ENCODE measurements at regions not wholly inside any gene's neighbourhood (a gene's known extent, or its start where the extent isn't known, plus 50 kb on each side); places are given as distances from the start of the nearest gene placed in this dataset.

DNA sequence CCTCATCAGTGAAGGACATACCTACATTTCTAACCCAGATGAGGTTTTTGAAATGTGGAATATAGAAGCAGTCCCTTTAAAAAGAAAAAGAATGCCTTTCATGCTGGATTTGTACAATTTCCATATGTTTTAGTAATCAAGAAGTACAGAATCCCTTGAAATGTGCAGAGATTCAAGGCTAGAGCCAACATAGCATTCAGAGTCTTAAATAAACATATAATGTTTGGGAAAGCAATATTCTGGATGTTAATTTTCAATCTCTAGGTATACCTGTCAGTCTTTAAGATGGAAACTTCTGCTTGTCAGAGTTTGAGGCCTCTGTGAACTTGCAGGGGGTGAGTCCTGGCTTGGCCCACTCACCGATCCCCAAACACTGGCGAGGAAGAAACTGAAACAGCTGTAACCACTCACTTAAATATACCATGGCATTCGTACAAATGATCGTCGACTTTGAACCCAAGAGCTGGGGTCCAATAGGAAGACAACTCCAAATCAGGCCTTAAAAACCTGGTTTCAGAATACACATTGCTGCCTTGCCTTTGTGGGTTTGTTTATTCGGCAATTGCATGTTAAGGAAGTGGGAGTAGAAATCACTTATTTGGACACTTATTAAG is 132.8 kb upstream of the NCK2 start:
- TF ChIP-seq, protein P1, sequence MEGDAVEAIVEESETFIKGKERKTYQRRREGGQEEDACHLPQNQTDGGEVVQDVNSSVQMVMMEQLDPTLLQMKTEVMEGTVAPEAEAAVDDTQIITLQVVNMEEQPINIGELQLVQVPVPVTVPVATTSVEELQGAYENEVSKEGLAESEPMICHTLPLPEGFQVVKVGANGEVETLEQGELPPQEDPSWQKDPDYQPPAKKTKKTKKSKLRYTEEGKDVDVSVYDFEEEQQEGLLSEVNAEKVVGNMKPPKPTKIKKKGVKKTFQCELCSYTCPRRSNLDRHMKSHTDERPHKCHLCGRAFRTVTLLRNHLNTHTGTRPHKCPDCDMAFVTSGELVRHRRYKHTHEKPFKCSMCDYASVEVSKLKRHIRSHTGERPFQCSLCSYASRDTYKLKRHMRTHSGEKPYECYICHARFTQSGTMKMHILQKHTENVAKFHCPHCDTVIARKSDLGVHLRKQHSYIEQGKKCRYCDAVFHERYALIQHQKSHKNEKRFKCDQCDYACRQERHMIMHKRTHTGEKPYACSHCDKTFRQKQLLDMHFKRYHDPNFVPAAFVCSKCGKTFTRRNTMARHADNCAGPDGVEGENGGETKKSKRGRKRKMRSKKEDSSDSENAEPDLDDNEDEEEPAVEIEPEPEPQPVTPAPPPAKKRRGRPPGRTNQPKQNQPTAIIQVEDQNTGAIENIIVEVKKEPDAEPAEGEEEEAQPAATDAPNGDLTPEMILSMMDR (conservative IDR thresholded peaks at IDR 0.05; ENCODE audit: low read length): no peak
- no peak for TF ChIP-seq EZH2phosphoT487 (IDR thresholded peaks at IDR 0.05; ENCODE audit: borderline replicate concordance)
